ENCODE measurements at regions not wholly inside any gene's neighbourhood (a gene's known extent, or its start where the extent isn't known, plus 50 kb on each side); places are given as distances from the start of the nearest gene placed in this dataset.

- TF ChIP-seq CTCF (IDR thresholded peaks at IDR 0.05) (no peak), POLR2A (IDR thresholded peaks at IDR 0.05) (no peak)
These were observed 105.0 kb upstream of the SAMD11 start for GRCh38 chr1:818618-819291.

All from right lobe of liver (tissue), 4 donors.